SK-N-SH treated with all-trans-retinoic acid at 6 μM for 48 hours (cell line): ENCODE measurements at regions not wholly inside any gene's neighbourhood (a gene's known extent, or its start where the extent isn't known, plus 50 kb on each side); places are given as distances from the start of the nearest gene placed in this dataset.

Source experiments
- ARNTL ChIP-seq: fragments of 450-650 bp; formaldehyde crosslinking; IDR thresholded peaks from 2 replicates; pipeline ENCODE4 v1.5.0; 2020; ENCODE audit warnings: low read depth, mild to moderate bottlenecking, moderate library complexity, borderline replicate concordance
- ESRRG ChIP-seq: fragments of 250-450 bp; sonication (Bioruptor Pico); IDR thresholded peaks from 2 replicates; pipeline ENCODE4 v1.6.1; 2021; ENCODE audit warnings: mild to moderate bottlenecking
- GLIS3 ChIP-seq: fragments of 250-450 bp; sonication (Bioruptor Pico); IDR thresholded peaks from 2 replicates; pipeline ENCODE4 v1.5.0; 2020; ENCODE audit warnings: mild to moderate bottlenecking, moderate library complexity
- OSR1 ChIP-seq: fragments of 250-450 bp; sonication (Bioruptor Pico); IDR thresholded peaks from 2 replicates; pipeline ENCODE4 v1.8.0; 2022; ENCODE audit warnings: moderate library complexity, mild to moderate bottlenecking, inconsistent platforms
- RARB ChIP-seq: fragments of 250-450 bp; sonication (Bioruptor Pico); IDR thresholded peaks from 2 replicates; pipeline ENCODE4 v1.8.0; 2021; ENCODE audit warnings: mild to moderate bottlenecking, moderate library complexity
- SNAI2 ChIP-seq: fragments of 250-450 bp; sonication (Bioruptor Pico); IDR thresholded peaks from 2 replicates; pipeline ENCODE4 v1.5.0; 2020; ENCODE audit warnings: mild to moderate bottlenecking, moderate library complexity
- TOX ChIP-seq: fragments of 250-450 bp; sonication (Bioruptor Pico); IDR thresholded peaks from 2 replicates; pipeline ENCODE4 v1.8.0; 2021; ENCODE audit warnings: mild to moderate bottlenecking, moderate library complexity, borderline replicate concordance
- ZFP3 ChIP-seq: fragments of 250-450 bp; sonication (Bioruptor Pico); IDR thresholded peaks from 2 replicates; pipeline ENCODE4 v1.5.0; 2020; ENCODE audit warnings: mild to moderate bottlenecking, moderate library complexity
- ZNF565 ChIP-seq: fragments of 450-650 bp; formaldehyde crosslinking; conservative IDR thresholded peaks from 2 replicates; pipeline ENCODE4 v1.5.0; 2020; ENCODE audit warnings: low read depth, mild to moderate bottlenecking, moderate library complexity
- ZNF8 ChIP-seq: fragments of 450-650 bp; formaldehyde crosslinking; IDR thresholded peaks from 2 replicates; pipeline ENCODE4 v1.5.0; 2020; ENCODE audit warnings: mild to moderate bottlenecking, moderate library complexity
- TF ChIP-seq, protein P1 (sequence below): fragments of 250-450 bp; sonication (Bioruptor Pico); IDR thresholded peaks from 2 replicates; pipeline ENCODE4 v1.8.0; 2020; ENCODE audit warnings: mild to moderate bottlenecking, moderate library complexity, borderline replicate concordance
- TF ChIP-seq, protein P2 (sequence below): fragments of 250-450 bp; sonication (Bioruptor Pico); IDR thresholded peaks from 2 replicates; pipeline ENCODE4 v1.5.1; 2020; ENCODE audit warnings: low read depth, mild to moderate bottlenecking, moderate library complexity

DNA sequence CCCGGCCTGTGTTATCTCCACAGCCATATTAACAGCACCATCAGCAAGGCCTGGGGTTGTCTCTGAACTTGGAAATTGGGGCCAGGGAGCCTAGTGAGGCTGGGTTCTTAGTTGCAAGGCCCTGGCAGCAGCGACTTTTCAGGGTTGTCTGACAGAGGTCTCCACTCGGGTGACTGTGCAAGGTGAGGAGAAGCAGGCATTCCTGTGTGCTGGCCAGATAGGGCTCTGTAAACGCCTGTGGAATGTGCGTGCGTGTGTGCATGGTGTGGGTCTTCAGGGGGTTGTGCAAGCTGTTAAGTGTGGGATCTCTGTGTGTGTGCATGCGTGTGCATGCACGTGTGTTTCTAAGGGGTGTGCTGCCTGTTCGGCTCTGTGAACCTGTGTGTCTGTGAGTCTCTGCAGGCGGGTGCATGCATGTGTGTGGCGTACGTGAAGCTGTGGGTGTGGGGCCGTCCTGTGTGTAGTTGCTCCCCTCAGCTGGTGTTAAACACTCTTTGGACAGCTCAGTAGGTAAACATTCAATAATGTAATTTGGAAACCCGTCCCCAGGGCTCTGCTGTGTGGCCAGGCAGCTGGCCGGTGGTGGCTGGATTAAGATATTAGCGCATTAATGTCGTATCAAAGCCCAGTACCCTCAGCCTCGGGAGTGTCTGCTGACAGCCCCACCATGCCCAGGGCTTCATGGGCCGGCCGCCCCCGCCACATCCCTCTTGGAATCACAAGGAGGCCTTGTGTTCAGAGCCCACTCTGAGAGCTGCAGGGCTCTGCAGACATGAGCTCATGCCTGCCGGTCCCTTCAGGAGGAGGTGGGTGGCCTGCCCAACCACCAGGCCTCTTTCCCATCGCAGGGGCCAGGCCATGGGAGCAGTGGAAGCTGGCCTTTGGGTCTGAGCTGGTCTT is 189.9 kb downstream of the FOXD2 start:
- no peak for TF ChIP-seq SNAI2 (CRISPR knock-in tag)
- no peak for TF ChIP-seq ARNTL (CRISPR knock-in tag)
- no peak for TF ChIP-seq ZNF8
- no peak for TF ChIP-seq ZNF565 (CRISPR knock-in tag)
- TF ChIP-seq OSR1 (CRISPR knock-in tag): no peak
- TF ChIP-seq TOX (CRISPR knock-in tag): no peak
- no peak for TF ChIP-seq ZFP3 (CRISPR knock-in tag)
- TF ChIP-seq RARB (CRISPR knock-in tag): no peak
- TF ChIP-seq, protein P1, sequence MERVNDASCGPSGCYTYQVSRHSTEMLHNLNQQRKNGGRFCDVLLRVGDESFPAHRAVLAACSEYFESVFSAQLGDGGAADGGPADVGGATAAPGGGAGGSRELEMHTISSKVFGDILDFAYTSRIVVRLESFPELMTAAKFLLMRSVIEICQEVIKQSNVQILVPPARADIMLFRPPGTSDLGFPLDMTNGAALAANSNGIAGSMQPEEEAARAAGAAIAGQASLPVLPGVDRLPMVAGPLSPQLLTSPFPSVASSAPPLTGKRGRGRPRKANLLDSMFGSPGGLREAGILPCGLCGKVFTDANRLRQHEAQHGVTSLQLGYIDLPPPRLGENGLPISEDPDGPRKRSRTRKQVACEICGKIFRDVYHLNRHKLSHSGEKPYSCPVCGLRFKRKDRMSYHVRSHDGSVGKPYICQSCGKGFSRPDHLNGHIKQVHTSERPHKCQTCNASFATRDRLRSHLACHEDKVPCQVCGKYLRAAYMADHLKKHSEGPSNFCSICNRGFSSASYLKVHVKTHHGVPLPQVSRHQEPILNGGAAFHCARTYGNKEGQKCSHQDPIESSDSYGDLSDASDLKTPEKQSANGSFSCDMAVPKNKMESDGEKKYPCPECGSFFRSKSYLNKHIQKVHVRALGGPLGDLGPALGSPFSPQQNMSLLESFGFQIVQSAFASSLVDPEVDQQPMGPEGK (CRISPR knock-in tag): no peak
- no peak for TF ChIP-seq ESRRG (CRISPR knock-in tag)
- TF ChIP-seq GLIS3 (CRISPR knock-in tag): no peak
- TF ChIP-seq, protein P2, sequence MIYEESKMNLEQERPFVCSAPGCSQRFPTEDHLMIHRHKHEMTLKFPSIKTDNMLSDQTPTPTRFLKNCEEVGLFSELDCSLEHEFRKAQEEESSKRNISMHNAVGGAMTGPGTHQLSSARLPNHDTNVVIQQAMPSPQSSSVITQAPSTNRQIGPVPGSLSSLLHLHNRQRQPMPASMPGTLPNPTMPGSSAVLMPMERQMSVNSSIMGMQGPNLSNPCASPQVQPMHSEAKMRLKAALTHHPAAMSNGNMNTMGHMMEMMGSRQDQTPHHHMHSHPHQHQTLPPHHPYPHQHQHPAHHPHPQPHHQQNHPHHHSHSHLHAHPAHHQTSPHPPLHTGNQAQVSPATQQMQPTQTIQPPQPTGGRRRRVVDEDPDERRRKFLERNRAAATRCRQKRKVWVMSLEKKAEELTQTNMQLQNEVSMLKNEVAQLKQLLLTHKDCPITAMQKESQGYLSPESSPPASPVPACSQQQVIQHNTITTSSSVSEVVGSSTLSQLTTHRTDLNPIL (CRISPR knock-in tag): no peak
